ENCODE measurements at regions not wholly inside any gene's neighbourhood (a gene's known extent, or its start where the extent isn't known, plus 50 kb on each side); places are given as distances from the start of the nearest gene placed in this dataset.
"Not testable (repeated sequence)": the region's sequence is repeated elsewhere in the genome, so short reads cannot be mapped to it uniquely, and the experiment has no call there.

DNA sequence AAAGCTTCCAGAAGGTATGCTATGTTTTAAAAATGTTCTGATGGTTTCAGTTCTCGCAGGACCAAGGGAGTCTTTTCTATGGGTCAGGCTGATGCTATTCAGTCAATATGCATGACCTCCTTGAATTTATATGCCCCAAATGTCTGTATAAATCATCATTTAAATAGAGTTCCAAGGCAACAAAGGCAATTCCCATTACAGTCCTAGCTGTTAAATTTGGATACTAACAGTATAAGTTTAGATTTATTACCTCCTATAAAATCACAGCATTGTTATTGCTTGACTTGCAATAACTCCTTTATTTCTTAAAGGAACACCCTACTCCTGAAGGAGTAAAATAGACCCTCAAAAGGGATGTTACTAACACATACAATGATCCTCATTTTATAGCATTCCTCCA, 387.7 kb upstream of the CHD1 start:
- DNase-seq (ENCODE audit: low read depth in 2 of 2), result no peak

GRCh38 chr5:99315413-99316183, 386.8 kb upstream of the CHD1 start:
- no peak for DNase-seq (ENCODE audit: low read depth in 2 of 2)

DNA sequence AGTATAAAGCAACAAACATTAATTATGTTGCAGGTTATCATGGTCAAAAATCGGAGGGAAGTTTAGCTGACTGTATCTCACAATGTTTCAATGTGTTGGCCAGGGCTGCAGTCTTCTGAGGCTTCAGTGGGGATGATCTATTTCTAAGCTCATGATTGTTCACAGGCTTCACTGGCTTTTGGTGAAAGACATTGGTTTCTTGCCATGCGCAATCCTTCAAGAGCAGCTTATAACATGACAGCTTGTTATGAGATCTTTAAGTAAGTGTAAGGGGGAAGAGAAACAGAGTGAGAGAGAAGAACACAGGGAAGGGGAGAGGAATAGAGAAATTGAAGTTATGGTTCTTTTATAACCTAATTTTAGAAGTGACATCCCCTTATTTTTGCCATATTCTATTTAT, 385.9 kb upstream of the CHD1 start:
- DNase-seq (ENCODE audit: low read depth in 2 of 2), result no peak

- DNase-seq (ENCODE audit: low read depth in 2 of 2), result no peak
Measured at GRCh38 chr5:99308131-99308530, 379.3 kb upstream of the CHD1 start.

DNA sequence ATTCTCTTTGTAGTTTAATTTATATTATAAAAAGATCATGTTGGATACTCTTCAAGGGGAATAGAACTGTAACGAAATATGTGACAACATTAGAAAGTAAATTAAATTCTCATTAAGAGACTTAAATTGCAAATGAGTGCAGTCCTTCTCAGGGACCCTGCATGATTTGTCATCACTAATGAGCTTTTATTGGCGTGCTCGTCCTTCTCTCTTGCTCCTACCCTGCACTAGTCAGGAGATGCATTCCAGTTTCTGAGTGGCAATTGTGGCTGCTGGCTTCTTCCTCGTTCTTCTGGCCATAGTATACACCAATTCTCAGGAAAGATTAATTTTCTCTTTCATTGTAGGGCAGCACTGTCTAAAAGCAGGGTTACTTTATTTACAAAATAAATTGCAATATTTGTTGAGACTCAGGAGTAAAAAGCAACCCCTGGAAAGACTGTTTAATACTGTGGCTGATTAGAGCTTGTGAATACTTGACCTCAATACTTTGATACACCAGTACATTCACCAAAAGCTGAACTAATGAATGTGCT, 376.3 kb upstream of the CHD1 start:
- DNase-seq (ENCODE audit: low read depth in 2 of 2), result no peak

GRCh38 chr5:99285606-99286005, 356.8 kb upstream of the CHD1 start:
- no peak for DNase-seq (ENCODE audit: low read depth in 2 of 2)

- no peak for DNase-seq (ENCODE audit: low read depth in 2 of 2)
Measured at GRCh38 chr5:99275128-99275527, 346.3 kb upstream of the CHD1 start.

- DNase-seq (ENCODE audit: low read depth in 2 of 2), result no peak
Measured at GRCh38 chr5:99272576-99272975, 343.8 kb upstream of the CHD1 start.

DNA sequence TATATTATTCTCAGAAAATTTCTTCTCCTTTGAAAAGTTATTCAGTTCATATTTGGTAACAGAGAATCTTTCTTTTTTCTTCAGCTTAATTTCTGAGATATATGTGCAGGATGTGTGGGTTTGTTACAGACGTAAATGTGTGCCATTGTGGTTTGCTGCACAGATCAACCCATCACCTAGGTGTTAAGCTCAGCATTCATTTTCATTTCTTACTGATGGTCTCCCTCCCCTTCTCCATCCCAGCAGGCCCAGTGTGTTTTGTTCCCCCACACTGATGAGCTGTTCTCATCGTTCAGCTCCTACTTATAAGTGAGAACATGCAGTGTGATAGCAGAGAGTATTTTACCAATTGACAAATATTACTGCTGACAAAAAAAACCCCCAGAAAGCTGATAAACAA, 330.0 kb upstream of the CHD1 start:
- DNase-seq (ENCODE audit: low read depth in 2 of 2), result no peak

GRCh38 chr5:99248066-99248465, 319.3 kb upstream of the CHD1 start:
- no peak for DNase-seq (ENCODE audit: low read depth in 2 of 2)

GRCh38 chr5:99247346-99247745, 318.5 kb upstream of the CHD1 start:
- DNase-seq (ENCODE audit: low read depth in 2 of 2), result no peak

- DNase-seq (ENCODE audit: low read depth in 2 of 2), result no peak
Measured at GRCh38 chr5:99243111-99243510, 314.3 kb upstream of the CHD1 start.

DNA sequence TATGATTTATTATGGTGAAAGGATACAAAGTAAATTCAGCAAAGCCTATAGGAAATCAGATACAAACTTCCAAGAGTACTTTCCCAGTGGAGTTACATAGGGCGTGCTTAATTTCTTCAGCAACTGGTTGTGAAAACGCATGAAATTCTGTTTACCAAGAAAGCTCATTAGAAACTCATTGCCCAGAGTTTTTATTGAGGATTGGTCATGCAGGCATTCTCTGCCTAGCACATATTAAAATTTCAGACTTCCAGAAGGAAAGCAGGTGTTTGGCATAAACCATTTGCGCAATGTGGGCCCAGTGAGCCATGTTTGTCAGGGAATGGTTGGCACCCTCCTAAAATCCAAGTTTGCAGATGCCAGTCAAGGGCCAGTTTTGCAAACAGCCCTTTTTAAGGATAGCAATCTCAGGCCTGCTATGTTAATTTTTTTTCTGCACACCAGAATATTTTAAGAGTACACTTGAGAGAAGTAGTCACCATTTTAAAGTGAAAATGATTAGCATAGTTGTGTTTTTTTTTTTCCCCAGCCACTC, 311.1 kb upstream of the CHD1 start:
- DNase-seq (ENCODE audit: low read depth in 2 of 2), result no peak

DNA sequence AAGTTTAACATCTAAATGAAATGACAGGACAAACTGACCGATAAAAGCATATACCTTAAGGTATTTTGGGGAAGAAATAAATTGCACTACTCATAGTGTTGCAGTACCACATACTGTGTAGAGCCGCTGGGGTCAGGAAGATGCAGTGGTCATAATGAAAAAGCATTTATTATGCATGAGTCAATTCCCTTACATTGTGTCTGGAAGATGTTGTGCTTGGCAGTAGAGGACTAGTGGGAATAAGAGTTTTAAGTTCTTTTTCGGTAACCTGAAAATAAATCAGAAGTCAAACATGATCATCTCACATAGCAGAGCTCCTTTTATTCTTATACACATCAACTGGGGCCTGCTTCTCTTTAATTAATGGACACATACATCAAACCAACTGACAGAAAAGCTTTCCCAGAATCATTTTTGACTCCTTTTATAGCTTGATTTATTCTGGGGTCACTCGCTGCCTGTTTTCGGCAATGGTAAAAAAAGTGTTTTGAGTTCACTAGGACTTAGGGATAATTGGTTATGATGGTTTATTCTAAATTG, 262.5 kb upstream of the CHD1 start:
- DNase-seq (ENCODE audit: low read depth in 2 of 2), result no peak

- DNase-seq (ENCODE audit: low read depth in 2 of 2), result no peak
Measured at GRCh38 chr5:99187611-99188010, 258.8 kb upstream of the CHD1 start.

DNA sequence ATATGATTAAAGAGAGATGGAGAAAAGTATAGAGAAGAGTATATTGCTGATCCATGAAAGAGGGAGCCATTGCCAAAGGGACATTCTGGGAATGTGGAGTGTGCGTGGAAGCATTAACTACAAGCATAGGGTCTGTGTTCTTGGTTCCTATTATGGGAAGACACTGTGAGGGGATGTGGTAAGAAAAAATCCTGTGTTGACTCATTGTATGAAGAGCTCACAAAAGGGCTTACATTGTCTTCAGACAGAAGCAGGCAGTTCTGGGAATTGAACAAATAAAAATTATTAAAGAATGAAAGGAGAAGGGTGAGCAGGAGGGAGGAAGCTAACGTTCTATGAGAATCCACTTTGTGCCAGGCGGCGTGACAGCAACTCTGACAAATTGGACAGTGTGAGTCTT, 250.4 kb upstream of the CHD1 start:
- DNase-seq (ENCODE audit: low read depth in 2 of 2), result no peak

- DNase-seq (ENCODE audit: low read depth in 2 of 2), result no peak
Measured at GRCh38 chr5:99177796-99178195, 249.0 kb upstream of the CHD1 start.

DNA sequence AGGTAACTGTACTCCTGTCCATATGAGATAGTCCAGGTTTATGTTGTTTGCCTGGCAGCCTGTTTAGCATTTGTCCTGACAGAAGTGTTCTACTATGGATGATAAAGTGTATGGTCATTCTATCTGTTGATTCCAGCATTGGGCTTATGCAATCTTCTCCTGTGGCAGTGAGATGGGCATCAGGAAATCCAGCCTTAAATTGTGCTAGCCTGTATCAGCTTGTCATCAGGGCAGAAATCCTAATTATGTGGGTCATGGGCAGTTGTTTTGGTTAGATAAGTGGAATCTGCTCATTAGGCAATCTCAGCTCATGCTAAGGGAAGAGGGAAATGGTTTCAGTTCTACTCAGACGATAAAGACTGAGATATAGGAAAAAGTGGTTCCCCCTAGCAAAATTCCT, 247.4 kb upstream of the CHD1 start:
- DNase-seq (ENCODE audit: low read depth in 2 of 2), result no peak

GRCh38 chr5:99169309-99169708, 240.5 kb upstream of the CHD1 start:
- no peak for DNase-seq (ENCODE audit: low read depth in 2 of 2)

GRCh38 chr5:99161538-99161937, 232.7 kb upstream of the CHD1 start:
- DNase-seq (ENCODE audit: low read depth in 2 of 2), result not testable (repeated sequence)

- no peak for DNase-seq (ENCODE audit: low read depth in 2 of 2)
Measured at GRCh38 chr5:99156688-99157087, 227.9 kb upstream of the CHD1 start.

DNA sequence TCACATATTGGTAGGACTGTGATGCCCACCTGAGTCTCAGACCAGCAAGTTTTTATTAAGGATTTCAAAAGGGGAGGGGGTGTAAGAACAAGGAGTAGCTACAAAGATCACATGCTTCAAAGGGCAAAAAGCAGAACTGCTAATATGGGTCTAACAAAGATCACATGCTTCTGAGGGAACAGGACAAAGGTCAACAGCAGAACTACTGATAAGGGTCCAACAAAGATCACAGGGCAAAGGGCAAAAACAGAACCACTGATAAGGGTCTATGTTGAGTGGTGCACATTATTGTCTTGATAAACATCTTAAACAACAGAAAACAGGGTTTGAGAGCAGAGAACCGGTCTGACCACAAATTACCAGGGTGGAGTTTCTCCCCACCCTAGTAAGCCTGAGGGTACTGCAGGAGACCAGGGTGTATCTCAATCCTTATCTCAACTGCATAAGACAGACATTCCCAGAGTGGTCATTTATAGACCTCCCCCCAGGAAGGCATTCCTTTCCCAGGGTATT, 214.5 kb upstream of the CHD1 start:
- not testable (repeated sequence) for DNase-seq (ENCODE audit: low read depth in 2 of 2)

DNA sequence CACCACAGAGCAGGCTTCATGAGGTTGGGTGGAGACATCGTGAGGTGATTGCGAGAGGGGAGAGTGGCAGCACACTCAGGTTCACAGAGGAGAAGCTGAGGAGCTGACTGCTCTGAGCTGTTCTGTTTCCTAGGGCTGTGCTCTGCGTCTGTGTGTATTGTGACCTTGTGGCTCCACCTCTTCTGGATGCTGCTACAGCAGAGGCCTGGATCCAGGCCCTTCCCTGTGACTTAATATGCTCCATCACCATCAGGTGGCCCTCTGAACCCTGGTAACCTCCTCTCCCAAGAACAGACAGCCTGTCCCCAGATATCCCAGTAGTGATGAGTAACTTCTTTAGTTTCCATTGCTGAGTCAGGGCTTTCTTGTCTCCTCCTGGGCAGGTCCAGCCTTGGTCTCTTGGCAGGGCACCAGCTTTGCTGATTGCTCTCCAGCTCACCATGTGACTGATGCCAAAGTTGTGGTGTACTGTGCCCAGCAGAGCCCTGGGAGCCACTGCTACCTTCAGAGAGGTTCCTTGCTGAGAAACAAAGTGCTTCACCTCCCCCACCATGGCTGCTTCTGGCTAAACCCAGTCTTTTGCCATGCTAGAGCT, 212.8 kb upstream of the CHD1 start:
- no peak for DNase-seq (ENCODE audit: low read depth in 2 of 2)

Data from stimulated activated CD4-positive, alpha-beta T cell treated with anti-CD3 and anti-CD28 coated beads, Interleukin-12 subunit alpha, Interleukin-12 subunit beta, amount 100 ng/mL, for 24 hours (primary cell).